AG09309 (cell line): ENCODE measurements at regions not wholly inside any gene's neighbourhood (a gene's known extent, or its start where the extent isn't known, plus 50 kb on each side); places are given as distances from the start of the nearest gene placed in this dataset.

Source experiments
- DNase-seq: peaks from one replicate; pipeline ENCODE4 v3.0.0-alpha.2; 2010; ENCODE audit warnings: low read depth
- H3K4me3 ChIP-seq: 2 replicates; pipeline ENCODE4 v1.5.1; 2011; ENCODE audit warnings: mild to moderate bottlenecking, low read depth, low read length, moderate library complexity; ENCODE audit not compliant: control insufficient read depth
- CTCF ChIP-seq: IDR thresholded peaks from 2 replicates; pipeline ENCODE4 v1.5.1; 2011; ENCODE audit warnings: mild to moderate bottlenecking, low read depth, low read length, inconsistent platforms; ENCODE audit not compliant: insufficient read depth, control insufficient read depth; ENCODE audit errors: missing control alignments

GRCh38 chr12:76685246-76685678 is 78.7 kb upstream of the ZDHHC17 start:
- no peak for TF ChIP-seq CTCF
- DNase-seq: no peak
- H3K4me3 ChIP-seq: no peak overlapping the region

GRCh38 chr12:76687981-76688380 is 75.9 kb upstream of the ZDHHC17 start:
- DNase-seq: no peak
- no peak overlapping the region for H3K4me3 ChIP-seq
- TF ChIP-seq CTCF: no peak

GRCh38 chr12:76688631-76689030 is 75.3 kb upstream of the ZDHHC17 start:
- DNase-seq: no peak
- no peak overlapping the region for H3K4me3 ChIP-seq
- peak; percentile 26 for TF ChIP-seq CTCF

- no peak overlapping the region for H3K4me3 ChIP-seq
- no peak for DNase-seq
- no peak for TF ChIP-seq CTCF
Observed at GRCh38 chr12:76690921-76691700, 72.8 kb upstream of the ZDHHC17 start.

GRCh38 chr12:76692846-76693245 is 71.1 kb upstream of the ZDHHC17 start:
- DNase-seq: no peak
- no peak for TF ChIP-seq CTCF
- H3K4me3 ChIP-seq: no peak overlapping the region

- no peak overlapping the region for H3K4me3 ChIP-seq
- DNase-seq: no peak
- TF ChIP-seq CTCF: no peak
Observed at GRCh38 chr12:76694369-76694768, 69.5 kb upstream of the ZDHHC17 start.
